ENCODE measurements at regions not wholly inside any gene's neighbourhood (a gene's known extent, or its start where the extent isn't known, plus 50 kb on each side); places are given as distances from the start of the nearest gene placed in this dataset.

DNA sequence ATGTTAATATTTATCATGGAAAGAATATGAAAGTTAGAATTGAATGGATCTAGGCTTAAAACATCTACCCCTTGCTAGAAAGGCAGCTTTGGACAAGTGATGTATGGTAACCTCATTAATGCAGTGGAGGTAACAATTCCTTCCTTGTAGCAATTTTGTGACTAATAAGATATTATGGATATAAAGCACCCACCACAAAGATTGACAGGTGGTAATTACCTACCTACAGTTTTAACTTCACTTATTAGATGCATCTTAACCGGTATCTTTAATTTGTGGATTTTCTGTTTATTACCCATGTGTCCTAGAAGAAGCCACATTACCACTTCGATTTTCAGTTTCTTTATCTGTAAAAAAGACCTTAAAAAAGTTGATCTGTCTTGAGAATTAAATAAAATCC, 367.0 kb downstream of the DSC3 start:
- TF ChIP-seq, protein P1, sequence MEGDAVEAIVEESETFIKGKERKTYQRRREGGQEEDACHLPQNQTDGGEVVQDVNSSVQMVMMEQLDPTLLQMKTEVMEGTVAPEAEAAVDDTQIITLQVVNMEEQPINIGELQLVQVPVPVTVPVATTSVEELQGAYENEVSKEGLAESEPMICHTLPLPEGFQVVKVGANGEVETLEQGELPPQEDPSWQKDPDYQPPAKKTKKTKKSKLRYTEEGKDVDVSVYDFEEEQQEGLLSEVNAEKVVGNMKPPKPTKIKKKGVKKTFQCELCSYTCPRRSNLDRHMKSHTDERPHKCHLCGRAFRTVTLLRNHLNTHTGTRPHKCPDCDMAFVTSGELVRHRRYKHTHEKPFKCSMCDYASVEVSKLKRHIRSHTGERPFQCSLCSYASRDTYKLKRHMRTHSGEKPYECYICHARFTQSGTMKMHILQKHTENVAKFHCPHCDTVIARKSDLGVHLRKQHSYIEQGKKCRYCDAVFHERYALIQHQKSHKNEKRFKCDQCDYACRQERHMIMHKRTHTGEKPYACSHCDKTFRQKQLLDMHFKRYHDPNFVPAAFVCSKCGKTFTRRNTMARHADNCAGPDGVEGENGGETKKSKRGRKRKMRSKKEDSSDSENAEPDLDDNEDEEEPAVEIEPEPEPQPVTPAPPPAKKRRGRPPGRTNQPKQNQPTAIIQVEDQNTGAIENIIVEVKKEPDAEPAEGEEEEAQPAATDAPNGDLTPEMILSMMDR (conservative IDR thresholded peaks at IDR 0.05; ENCODE audit: low read depth, low read length): no peak
- TF ChIP-seq EZH2 (IDR thresholded peaks at IDR 0.05; ENCODE audit: borderline replicate concordance, low read depth, low read length, poor library complexity, severe bottlenecking): no peak

Data from A673 (cell line).